GM12878 (cell line): ENCODE measurements at regions not wholly inside any gene's neighbourhood (a gene's known extent, or its start where the extent isn't known, plus 50 kb on each side); places are given as distances from the start of the nearest gene placed in this dataset.

Source experiments
- ATAC-seq: fragments of 200-7000 bp; cut with Tn5 transposase; 3 replicates; pipeline ENCODE4 v1.9.1; 2020; ENCODE audit warnings: mild to moderate bottlenecking, moderate library complexity
- BruUV-seq: library from RNA; stranded (reverse); fragments of 400-500 nt; replicated peaks from 2 replicates; lab custom pipeline; 2021; lab: Mats Ljungman, UMichigan
- CTCF ChIA-PET: fragments of 300-600 bp; sonication (Branson Sonifier 250); formaldehyde crosslinking; extraction: SDS; loops from one replicate; lab custom pipeline; 2021; ENCODE audit warnings: inconsistent platforms; lab: Yijun Ruan, JAX
- POLR2A ChIA-PET: fragments of 350-600 bp; formaldehyde crosslinking; extraction: SDS; loops from one replicate; lab custom pipeline; 2021; ENCODE audit warnings: inconsistent platforms; lab: Charles Lee
- RAD21 ChIA-PET: fragments of 300-600 bp; sonication (Branson Sonifier 250); formaldehyde crosslinking; loops from one replicate; lab custom pipeline; 2023; ENCODE audit warnings: antibody characterized with exemption; ENCODE audit not compliant: unreplicated experiment; lab: Charles Lee
- SMC1A ChIA-PET: fragments of 300-600 bp; sonication (Branson Sonifier 250); formaldehyde crosslinking; loops from one replicate; lab custom pipeline; 2023; ENCODE audit not compliant: unreplicated experiment, uncharacterized antibody; lab: Charles Lee
- DNase-seq: peaks from one replicate; pipeline ENCODE4 v3.0.0-alpha.2; 2011; ENCODE audit warnings: low read depth, low spot score
- FAIRE-seq: peaks from 3 replicates; lab custom pipeline; 2011; peaks lifted over from hg19 to GRCh38; lab: Jason Lieb, UNC
- H2AFZ ChIP-seq: 2 replicates; pipeline ENCODE4 v1.6.0; 2011; ENCODE audit warnings: low read depth, low read length, control low read depth; ENCODE audit not compliant: control insufficient read depth
- H3K27ac ChIP-seq: 2 replicates; pipeline ENCODE4 v1.5.1; 2011; ENCODE audit warnings: control low read depth; ENCODE audit not compliant: control insufficient read depth, insufficient read depth
- H3K27me3 ChIP-seq, 2 experiments: replicated peaks in 1 of 2; 2 replicates each; pipeline versions ENCODE4 v1.6.0 to v1.6.1; 2011; ENCODE audit warnings: low read length in 1 of 2; ENCODE audit not compliant: control insufficient read depth in 2 of 2, insufficient read depth in 2 of 2
- H3K36me3 ChIP-seq, 2 experiments: 2 replicates each; pipeline ENCODE4 v1.5.1; 2011; ENCODE audit warnings: low read length in 1 of 2; ENCODE audit not compliant: control insufficient read depth in 2 of 2, insufficient read depth in 2 of 2
- H3K4me1 ChIP-seq: 2 replicates; pipeline ENCODE4 v1.6.1; 2011; ENCODE audit warnings: mild to moderate bottlenecking, low read length, moderate library complexity, mixed read lengths; ENCODE audit not compliant: control insufficient read depth, insufficient read depth
- H3K4me2 ChIP-seq: 2 replicates; pipeline ENCODE4 v1.6.0; 2011; ENCODE audit warnings: control low read depth; ENCODE audit not compliant: control insufficient read depth, insufficient read depth
- H3K4me3 ChIP-seq: fragments of 200-600 bp; sonication (generic); 2 replicates; pipeline ENCODE4 v1.5.1; 2016
- H3K79me2 ChIP-seq: 2 replicates; pipeline ENCODE4 v1.6.0; 2011; ENCODE audit warnings: low read length; ENCODE audit not compliant: control insufficient read depth, insufficient read depth
- H3K9ac ChIP-seq: 2 replicates; pipeline ENCODE4 v1.8.0; 2011; ENCODE audit warnings: low read length, control low read depth, mixed read lengths; ENCODE audit not compliant: control insufficient read depth, insufficient read depth
- H3K9me3 ChIP-seq: replicated peaks from 3 replicates; pipeline ENCODE4 v1.5.1; 2011; ENCODE audit warnings: mild to moderate bottlenecking, low read length; ENCODE audit not compliant: control insufficient read depth, insufficient read depth
- H4K20me1 ChIP-seq: 2 replicates; pipeline ENCODE4 v1.6.0; 2011; ENCODE audit not compliant: control insufficient read depth, insufficient read depth
- CBX3 ChIP-seq: fragments of 200-600 bp; sonication (generic); IDR thresholded peaks from 2 replicates; pipeline ENCODE4 v1.6.1; 2016; ENCODE audit warnings: low read depth, borderline replicate concordance
- CUX1 ChIP-seq: IDR thresholded peaks from 2 replicates; pipeline ENCODE4 v1.6.1; 2012; ENCODE audit warnings: improper control_type of control experiment, low read depth, low read length; ENCODE audit not compliant: insufficient replicate concordance
- E4F1 ChIP-seq: fragments of 450-650 bp; IDR thresholded peaks from 2 replicates; pipeline ENCODE4 v1.6.1; 2018; ENCODE audit warnings: borderline replicate concordance, mild to moderate bottlenecking; ENCODE audit not compliant: partially characterized antibody
- EED ChIP-seq: sonication (generic); IDR thresholded peaks from 2 replicates; pipeline ENCODE4 v1.6.1; 2016; ENCODE audit warnings: antibody characterized with exemption, low read depth
- FOXM1 ChIP-seq: IDR thresholded peaks from 2 replicates; pipeline ENCODE4 v1.6.1; 2012; ENCODE audit warnings: low read depth, mild to moderate bottlenecking, inconsistent platforms, low read length, moderate library complexity
- GABPA ChIP-seq: IDR thresholded peaks from 2 replicates; pipeline ENCODE4 v1.6.1; 2014; ENCODE audit warnings: antibody characterized with exemption, low read depth, mild to moderate bottlenecking, inconsistent platforms
- MEF2A ChIP-seq: IDR thresholded peaks from 2 replicates; pipeline ENCODE4 v1.6.1; 2011; ENCODE audit warnings: low read depth, mild to moderate bottlenecking, low read length, moderate library complexity; ENCODE audit not compliant: insufficient read depth
- MTA2 ChIP-seq: fragments of 450-650 bp; IDR thresholded peaks from 2 replicates; pipeline ENCODE4 v1.6.1; 2016; ENCODE audit warnings: low read depth, mild to moderate bottlenecking, moderate library complexity
- MYC ChIP-seq: IDR thresholded peaks from 2 replicates; pipeline ENCODE4 v1.6.1; 2011; ENCODE audit warnings: mild to moderate bottlenecking, low read length, moderate library complexity, inconsistent platforms; ENCODE audit not compliant: insufficient read depth, insufficient replicate concordance, insufficient read length, severe bottlenecking
- POLR2AphosphoS5 ChIP-seq: IDR thresholded peaks from 2 replicates; pipeline ENCODE4 v1.6.1; 2011; ENCODE audit warnings: mild to moderate bottlenecking, low read length, inconsistent platforms
- RAD51 ChIP-seq: fragments of 450-650 bp; IDR thresholded peaks from 2 replicates; pipeline ENCODE4 v1.6.1; 2016; ENCODE audit warnings: moderate library complexity, mild to moderate bottlenecking, inconsistent platforms
- SP1 ChIP-seq: IDR thresholded peaks from one replicate; pipeline ENCODE4 v1.6.1; 2011; ENCODE audit warnings: low read depth, low read length
- YBX1 ChIP-seq: fragments of 450-650 bp; IDR thresholded peaks from 2 replicates; pipeline ENCODE4 v1.6.1; 2016; ENCODE audit warnings: antibody characterized with exemption
- ZNF687 ChIP-seq: fragments of 450-650 bp; IDR thresholded peaks from 2 replicates; pipeline ENCODE4 v1.6.1; 2017; ENCODE audit warnings: mild to moderate bottlenecking, moderate library complexity
- WGBS: methylation state at CpG from one replicate; pipeline ENCODE4 v1.1.6; 2016; ENCODE audit warnings: low lambda C conversion rate; ENCODE audit not compliant: insufficient replicate concordance, insufficient coverage; ENCODE audit errors: missing lambda C conversion rate; 5-methylcytosine and 5-hydroxymethylcytosine counted together
- in situ Hi-C: fragments of 300-500 bp; cut with MboI; formaldehyde crosslinking; loops from 9 replicates; pipeline ENCODE4 v1.14.3; 2018; ENCODE audit warnings: mixed read lengths
- intact Hi-C: fragments of 100-400 bp; cut with micrococcal nuclease; formaldehyde crosslinking; loops from one replicate; pipeline ENCODE4 v1.14.2; 2022; ENCODE audit not compliant: unreplicated experiment

DNA sequence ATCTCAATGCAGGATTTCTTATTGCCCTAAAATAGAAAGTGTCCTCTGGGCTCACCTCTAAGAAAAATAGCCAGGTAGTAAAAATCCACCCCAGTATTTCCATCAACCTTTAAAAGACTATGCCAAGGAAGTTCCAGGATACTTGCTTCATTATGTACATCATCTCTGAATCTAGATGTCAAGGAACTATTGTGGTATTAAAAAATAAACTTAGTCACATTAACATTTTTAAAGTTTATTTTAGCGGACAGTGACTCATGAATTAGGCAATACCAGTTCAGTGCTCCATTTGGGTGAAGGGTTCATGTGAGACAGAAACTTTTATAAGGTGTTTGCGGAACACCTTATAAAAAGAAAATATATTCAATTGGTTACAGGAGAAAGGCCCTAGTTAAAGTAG lies 209.2 kb downstream of the ADAM29 start (continued):
- TF ChIP-seq CUX1 (no peak), MTA2 (no peak), EED (no peak), SP1 (no peak), RAD51 (no peak), POLR2AphosphoS5 (no peak), GABPA (no peak), FOXM1 (no peak), YBX1 (no peak), MEF2A (no peak)

DNA sequence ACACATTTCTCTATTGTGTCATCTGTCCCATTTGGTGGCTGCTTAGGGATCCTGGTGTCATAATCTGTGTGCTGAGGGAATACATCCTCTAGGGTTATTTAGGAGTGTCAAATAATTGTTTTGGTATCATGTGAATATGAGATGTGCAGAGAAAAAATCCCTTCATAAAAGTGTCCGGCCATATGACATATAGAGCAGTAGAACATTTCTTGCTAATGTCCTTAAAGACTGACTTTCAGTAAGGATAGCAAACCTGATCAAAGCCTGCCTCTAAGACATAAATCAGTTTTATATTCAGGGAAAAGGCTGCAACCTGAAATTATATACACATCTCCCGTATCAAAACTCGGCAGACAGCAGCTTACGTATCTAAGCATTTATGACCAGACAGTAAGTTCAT lies 211.6 kb downstream of the ADAM29 start:
- Histone ChIP-seq H3K79me2 (no peaks in the 10 kb centered on the region), H3K27ac (no peak overlapping the region), H4K20me1 (no peaks in the 10 kb centered on the region), H2AFZ (no peak overlapping the region), H3K27me3 (no peaks in the 10 kb centered on the region), H3K4me2 (no peak overlapping the region), H3K36me3 (no peaks in the 10 kb centered on the region), H3K4me3 (no peak overlapping the region), H3K9me3 (no peaks in the 10 kb centered on the region), H3K9ac (no peak overlapping the region), H3K4me1 (no peaks in the 10 kb centered on the region)
- in situ Hi-C loops = no loop called here
- intact Hi-C loops = no loop called here
- FAIRE-seq (no peak), ATAC-seq (no peak), DNase-seq (no peak)
- POLR2A ChIA-PET = no interaction called here
- WGBS = 81% methylated on average over 4 of the region's 4 CpGs
- BruUV-seq = no TSS peak
- CTCF ChIA-PET = no interaction called here
- SMC1A ChIA-PET = no interaction called here
- RAD21 ChIA-PET = no interaction called here
- no peak for TF ChIP-seq ZNF687
- TF ChIP-seq MYC = no peak
- TF ChIP-seq CBX3 = no peak
- TF ChIP-seq E4F1 = no peak
